Muscle of leg (tissue), 3 donors: ENCODE measurements at regions not wholly inside any gene's neighbourhood (a gene's known extent, or its start where the extent isn't known, plus 50 kb on each side); places are given as distances from the start of the nearest gene placed in this dataset.
A peak's percentile ranks its signal among the peaks of the same experiment; 100 is the strongest.

Experiments
- DNase-seq: peaks from one replicate; pipeline ENCODE4 v3.0.0; 2013
- H3K27ac ChIP-seq: one replicate; pipeline ENCODE4 v1.5.1; 2013; ENCODE audit warnings: mild to moderate bottlenecking, low read length, control low read depth
- H3K27me3 ChIP-seq: one replicate; pipeline ENCODE4 v1.6.1; 2013; ENCODE audit warnings: low read length; ENCODE audit not compliant: control insufficient read depth, insufficient read depth
- H3K36me3 ChIP-seq: one replicate; pipeline ENCODE4 v1.6.1; 2013; ENCODE audit warnings: low read length; ENCODE audit not compliant: control insufficient read depth, insufficient read depth
- H3K4me1 ChIP-seq: one replicate; pipeline ENCODE4 v1.6.1; 2013; ENCODE audit warnings: low read length; ENCODE audit not compliant: control insufficient read depth, insufficient read depth
- H3K4me3 ChIP-seq: one replicate; pipeline ENCODE4 v1.5.1; 2013; ENCODE audit warnings: low read length, control low read depth
- H3K9me3 ChIP-seq: replicated peaks from 2 replicates; pipeline ENCODE4 v1.6.1; 2013; ENCODE audit warnings: low read depth, low read length; ENCODE audit not compliant: control insufficient read depth
- WGBS: methylation state at CpG from one replicate; pipeline ENCODE4 v1.1.5; 2013; ENCODE audit warnings: missing lambda C conversion rate; ENCODE audit not compliant: insufficient coverage; 5-methylcytosine and 5-hydroxymethylcytosine counted together

DNA sequence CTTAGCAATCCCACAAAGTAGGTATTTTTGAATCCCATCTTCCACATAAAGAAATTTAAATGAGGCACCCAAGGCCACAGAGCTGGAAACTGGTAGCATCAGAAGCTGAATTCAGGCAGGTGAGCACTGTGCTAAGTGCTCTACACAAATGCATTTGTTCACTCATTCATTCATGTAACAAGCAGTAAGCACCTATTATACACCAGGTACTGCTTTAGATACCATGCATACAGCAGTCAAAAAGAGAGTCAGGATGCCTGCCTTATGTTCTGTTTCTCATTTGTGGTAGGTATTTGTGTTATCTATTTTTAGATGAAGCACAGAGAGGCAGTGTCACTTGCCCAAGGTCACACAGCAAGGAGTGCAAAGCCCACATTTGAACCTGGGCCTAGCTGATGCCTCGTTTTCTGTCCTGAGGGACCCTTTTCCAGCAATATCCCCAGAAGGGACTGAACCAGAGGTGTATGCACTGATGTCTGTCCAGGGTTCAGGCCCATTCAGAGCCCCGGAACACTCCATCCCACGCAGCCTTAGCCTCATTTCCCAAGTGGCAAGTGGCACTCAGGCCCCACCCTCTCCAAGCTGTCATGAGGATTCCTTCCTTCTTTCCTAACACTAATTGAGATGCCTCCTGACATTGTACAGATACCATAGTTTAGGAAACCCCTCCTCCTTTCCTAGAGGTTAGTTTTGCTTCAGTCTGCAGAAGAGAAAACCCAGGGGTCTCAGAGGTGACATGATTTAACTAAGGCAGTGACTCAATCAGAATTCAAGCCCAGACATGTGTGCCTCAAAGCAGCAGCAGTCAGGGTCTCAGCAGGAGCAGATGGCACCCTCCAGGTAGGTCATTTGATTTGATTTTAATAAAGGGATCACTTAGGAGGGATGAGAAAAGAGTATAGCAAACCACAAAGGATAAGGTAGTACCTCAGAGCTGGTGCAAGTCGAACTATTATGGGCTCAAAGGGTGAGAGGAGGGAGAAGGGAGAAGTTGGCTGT, 61.2 kb upstream of the SIRPA start:
- Histone ChIP-seq H3K4me1 (peaks cover 27% of the 10 kb centered on the region), H3K36me3 (no peaks in the 10 kb centered on the region), H3K27ac (no peak overlapping the region), H3K4me3 (no peak overlapping the region), H3K27me3 (peaks cover 16% of the 10 kb centered on the region), H3K9me3 (no peaks in the 10 kb centered on the region)
- DNase-seq = no peak
- WGBS = 52% methylated on average over 4 of the region's 4 CpGs

DNA sequence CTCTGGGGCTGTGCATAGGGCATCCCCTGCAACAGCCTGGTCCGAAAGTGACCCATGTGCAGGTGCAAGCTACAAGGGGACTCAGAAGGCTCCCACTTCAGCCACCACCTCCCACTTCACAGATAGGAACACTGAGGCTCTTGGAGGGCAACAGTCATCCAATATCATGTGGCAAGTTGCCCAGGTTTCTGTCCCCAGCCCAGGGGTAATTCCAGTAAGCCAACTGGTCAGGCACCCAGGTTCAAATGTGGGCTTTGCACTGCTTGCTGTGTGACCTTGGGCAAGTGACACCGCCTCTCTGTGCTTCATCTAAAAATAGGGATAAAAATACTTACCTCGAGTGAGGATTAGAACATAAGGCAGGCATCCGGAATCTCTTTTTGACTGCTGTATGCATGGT, 62.0 kb upstream of the SIRPA start:
- no peaks in the 10 kb centered on the region for H3K36me3 ChIP-seq
- WGBS = 85% methylated on average over 4 of the region's 4 CpGs
- H3K27me3 ChIP-seq = peaks cover 16% of the 10 kb centered on the region
- no peak overlapping the region for H3K4me3 ChIP-seq
- H3K4me1 ChIP-seq = peaks cover 27% of the 10 kb centered on the region
- H3K27ac ChIP-seq = no peak overlapping the region
- H3K9me3 ChIP-seq = no peaks in the 10 kb centered on the region
- no peak for DNase-seq

DNA sequence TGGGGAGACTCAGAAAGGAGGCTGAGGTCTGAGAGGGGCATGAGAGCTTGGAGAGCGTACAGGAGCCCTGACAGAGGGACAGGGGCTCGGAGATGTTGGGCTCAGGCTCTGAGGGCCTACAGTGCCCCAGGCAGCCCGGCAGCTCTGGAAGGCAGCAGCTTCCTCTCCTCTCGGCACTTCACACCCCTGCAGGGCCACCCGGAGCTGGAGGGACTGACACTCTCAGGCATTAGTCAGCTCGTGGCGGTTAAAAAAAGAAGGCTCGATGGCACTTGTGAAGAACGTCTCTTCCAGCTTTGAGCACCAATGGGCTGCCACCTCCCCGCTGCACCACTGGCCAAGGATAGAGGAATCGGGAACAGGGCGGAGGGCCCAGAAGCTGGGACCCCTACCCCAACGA, 62.6 kb upstream of the SIRPA start:
- Histone ChIP-seq H3K4me1 (peaks cover 27% of the 10 kb centered on the region), H3K4me3 (no peak overlapping the region), H3K36me3 (no peaks in the 10 kb centered on the region), H3K27ac (no peak overlapping the region), H3K27me3 (peaks cover 16% of the 10 kb centered on the region), H3K9me3 (no peaks in the 10 kb centered on the region)
- DNase-seq = no peak
- WGBS = 54% methylated on average over 12 of the region's 13 CpGs

DNA sequence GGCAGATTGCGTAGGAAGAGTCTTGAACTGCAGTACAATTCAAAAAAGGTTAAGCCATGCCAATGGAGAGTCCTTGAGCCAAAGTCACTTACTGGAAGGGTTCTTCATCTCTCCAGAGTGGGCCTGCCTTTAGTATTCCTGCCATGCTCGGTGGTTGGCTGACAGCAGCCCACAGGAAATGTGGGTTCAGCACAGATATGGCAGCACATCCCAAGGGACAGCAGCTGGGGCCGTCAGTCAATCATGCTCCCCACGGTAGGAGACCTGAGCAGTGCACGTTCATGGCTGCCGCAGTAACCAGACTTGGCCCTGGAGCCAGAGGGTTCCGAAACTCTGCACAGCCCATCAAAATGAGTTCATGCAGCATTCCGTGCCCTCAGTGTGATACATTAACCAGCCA, 63.6 kb upstream of the SIRPA start:
- Histone ChIP-seq H3K9me3 (no peaks in the 10 kb centered on the region), H3K4me3 (no peak overlapping the region), H3K36me3 (no peaks in the 10 kb centered on the region), H3K27ac (no peak overlapping the region), H3K27me3 (peaks cover 16% of the 10 kb centered on the region), H3K4me1 (peaks cover 27% of the 10 kb centered on the region)
- no peak for DNase-seq
- 69% methylated on average over 8 of the region's 8 CpGs for WGBS

DNA sequence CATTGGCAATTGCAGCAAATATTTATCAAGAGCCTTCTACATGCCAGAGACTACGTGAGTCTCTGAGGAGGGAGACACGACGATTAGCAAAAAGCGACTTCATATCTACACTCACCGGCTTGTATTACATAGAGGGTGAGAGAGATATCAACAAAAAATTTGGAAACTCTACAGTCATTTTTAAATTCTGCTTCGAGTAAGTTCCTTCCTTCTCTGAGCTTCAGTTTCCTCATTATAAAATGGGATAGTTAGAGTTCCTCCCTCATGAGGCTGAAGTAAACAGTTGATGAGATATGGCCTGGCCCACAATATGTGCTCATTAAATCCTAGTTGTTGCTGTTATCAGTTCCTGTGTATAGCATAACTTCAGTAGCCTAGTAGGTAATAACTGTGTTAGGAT, 64.1 kb upstream of the SIRPA start:
- WGBS = no CpG with 5 or more reads among the region's 6 CpGs
- Histone ChIP-seq H3K27me3 (peaks cover 16% of the 10 kb centered on the region), H3K4me3 (no peak overlapping the region), H3K36me3 (no peaks in the 10 kb centered on the region), H3K27ac (no peak overlapping the region), H3K9me3 (no peaks in the 10 kb centered on the region), H3K4me1 (peaks cover 27% of the 10 kb centered on the region)
- no peak for DNase-seq

DNA sequence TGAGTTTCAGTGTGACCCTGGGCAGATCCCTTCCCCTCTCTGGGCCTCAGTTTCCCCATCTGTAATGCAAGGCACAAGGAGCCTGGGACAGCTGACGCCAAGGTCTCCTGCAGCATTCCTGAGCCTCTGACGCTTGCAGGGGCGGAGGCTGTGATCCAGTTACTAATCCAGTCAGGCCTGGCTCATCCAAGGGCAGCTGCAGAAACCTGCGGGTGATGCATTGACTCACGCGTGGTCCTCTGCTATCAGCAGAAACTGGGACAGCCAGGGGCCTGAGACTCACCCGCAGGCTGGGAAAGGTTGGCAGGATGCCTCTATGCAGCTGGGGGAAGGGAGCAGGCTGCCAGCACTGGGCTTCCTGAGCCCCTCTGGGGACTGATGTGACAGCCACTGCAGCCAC, 65.0 kb upstream of the SIRPA start:
- Histone ChIP-seq H3K36me3 (no peaks in the 10 kb centered on the region), H3K4me1 (peaks cover 27% of the 10 kb centered on the region), H3K4me3 (no peak overlapping the region), H3K27me3 (peaks cover 10% of the 10 kb centered on the region), H3K9me3 (no peaks in the 10 kb centered on the region), H3K27ac (no peak overlapping the region)
- 41% methylated on average over 7 of the region's 7 CpGs for WGBS
- peak; percentile 79 for DNase-seq

DNA sequence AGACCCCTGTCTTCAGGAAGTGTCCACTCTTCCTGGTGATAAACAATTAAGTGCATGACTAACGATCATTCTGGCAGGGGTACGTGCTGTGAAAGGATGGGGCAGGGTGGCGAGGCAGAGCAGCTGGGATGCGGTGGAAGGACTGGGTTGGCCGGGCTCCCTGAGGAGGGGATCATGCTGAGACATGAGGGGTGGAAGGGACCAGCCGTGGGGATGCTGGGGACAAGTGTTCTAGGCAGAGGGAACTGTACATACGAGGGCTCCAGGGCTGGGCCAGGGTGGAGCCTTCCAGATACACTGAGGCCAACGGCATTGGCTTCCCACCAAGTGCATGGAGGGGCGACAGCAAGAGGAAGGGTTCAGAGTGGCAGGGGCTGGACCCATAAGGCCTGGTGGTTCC, 65.7 kb upstream of the SIRPA start:
- Histone ChIP-seq H3K27ac (no peak overlapping the region), H3K27me3 (peaks cover 9% of the 10 kb centered on the region), H3K36me3 (no peaks in the 10 kb centered on the region), H3K9me3 (no peaks in the 10 kb centered on the region), H3K4me1 (peaks cover 33% of the 10 kb centered on the region), H3K4me3 (no peak overlapping the region)
- WGBS = 60% methylated on average over 9 of the region's 9 CpGs
- no peak for DNase-seq

DNA sequence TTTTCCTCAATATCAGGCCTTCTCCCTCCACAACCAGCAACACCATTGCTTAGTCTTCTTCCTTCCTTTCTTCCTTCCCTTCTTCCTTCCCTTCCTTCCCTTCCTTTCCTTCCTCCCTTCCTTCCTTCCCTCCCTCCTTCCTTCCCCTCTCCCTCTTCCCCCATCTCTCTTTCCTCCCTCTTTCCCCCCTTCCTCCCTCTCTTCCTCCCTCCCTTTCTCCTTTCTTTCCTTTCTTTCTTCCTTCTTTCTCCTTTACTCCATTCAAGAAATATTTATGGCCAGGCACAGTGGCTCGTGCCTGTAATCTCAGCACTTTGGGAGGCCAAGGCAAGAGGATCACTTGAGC, 66.4 kb upstream of the SIRPA start:
- no peak overlapping the region for H3K4me3 ChIP-seq
- peak overlapping the region; percentile 20 for H3K27ac ChIP-seq
- no CpG with 5 or more reads among the region's 1 CpG for WGBS
- H3K4me1 ChIP-seq = peaks cover 37% of the 10 kb centered on the region
- H3K27me3 ChIP-seq = peaks cover 6% of the 10 kb centered on the region
- no peaks in the 10 kb centered on the region for H3K36me3 ChIP-seq
- H3K9me3 ChIP-seq = no peaks in the 10 kb centered on the region
- DNase-seq = no peak

DNA sequence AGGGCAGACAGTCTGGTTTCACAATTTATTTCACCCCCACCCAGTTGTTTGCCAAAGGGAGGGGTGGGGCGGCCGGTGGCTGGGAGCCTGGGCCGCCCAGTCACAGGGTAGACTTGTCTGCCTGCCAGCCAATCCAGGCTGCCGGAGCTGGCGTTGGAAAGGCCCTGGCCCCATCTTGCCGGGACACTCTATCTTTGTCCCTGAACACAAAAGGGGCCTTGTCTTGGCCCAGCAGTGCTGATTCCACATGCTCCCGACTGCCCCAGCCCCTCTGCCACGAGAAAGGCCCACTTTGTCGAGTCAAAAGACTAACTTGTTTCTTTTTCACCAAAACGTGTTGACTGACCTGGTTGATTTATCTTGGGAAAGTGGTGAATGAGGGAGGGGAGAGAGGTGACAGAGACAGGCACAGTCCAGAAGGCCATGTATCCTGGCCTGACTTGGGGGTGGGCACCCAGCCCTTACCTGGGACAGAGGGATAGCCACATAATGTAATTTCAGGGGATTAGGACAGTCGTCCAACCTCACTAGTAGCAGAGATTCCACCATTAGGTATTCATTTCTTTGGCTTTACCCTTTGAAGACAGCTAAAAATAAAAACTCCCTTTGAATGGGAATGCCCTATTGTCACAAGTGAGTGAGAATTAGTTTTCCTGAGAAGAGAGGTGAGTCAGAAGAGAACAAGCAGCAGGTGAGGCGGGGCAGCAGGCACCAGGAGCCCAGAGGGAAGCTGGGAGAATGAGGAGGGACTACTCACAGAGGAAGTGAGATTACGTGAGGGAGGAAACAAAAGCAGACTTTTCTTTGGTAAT, 67.0 kb upstream of the SIRPA start:
- Histone ChIP-seq H3K4me1 (peaks cover 37% of the 10 kb centered on the region), H3K4me3 (no peak overlapping the region), H3K9me3 (peaks cover 4% of the 10 kb centered on the region), H3K27ac (peak overlapping the region; percentile 20), H3K27me3 (peaks cover 4% of the 10 kb centered on the region), H3K36me3 (no peaks in the 10 kb centered on the region)
- 53% methylated on average over 11 of the region's 13 CpGs for WGBS
- peak; percentile 48 for DNase-seq

DNA sequence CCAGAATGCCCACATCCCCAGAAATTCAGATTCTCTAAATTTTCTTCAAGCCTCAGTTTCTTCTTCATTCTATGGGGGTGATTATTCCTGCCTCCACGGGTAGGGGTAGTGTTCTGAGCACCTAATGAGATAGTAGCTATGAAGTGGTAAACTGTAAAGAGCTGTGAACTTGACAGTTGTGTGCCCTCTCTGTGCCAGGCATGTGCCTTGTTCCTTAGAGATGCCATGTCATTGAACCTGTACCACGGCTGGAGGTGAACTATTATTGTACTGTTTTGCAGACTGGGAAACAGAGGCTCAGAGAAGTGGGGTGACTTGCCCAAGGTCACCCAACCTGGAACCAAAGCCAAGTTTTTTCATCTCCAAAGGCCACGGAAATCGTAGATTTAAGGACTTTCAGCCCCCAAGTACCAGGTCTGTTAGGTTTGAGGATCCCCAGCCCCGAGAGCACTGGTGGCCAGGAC, 67.7 kb upstream of the SIRPA start:
- Histone ChIP-seq H3K4me3 (no peak overlapping the region), H3K27me3 (peaks cover 3% of the 10 kb centered on the region), H3K9me3 (peaks cover 7% of the 10 kb centered on the region), H3K27ac (no peak overlapping the region), H3K36me3 (no peaks in the 10 kb centered on the region), H3K4me1 (peaks cover 37% of the 10 kb centered on the region)
- no peak for DNase-seq
- 70% methylated on average over 2 of the region's 5 CpGs for WGBS
